Tibial artery (tissue), 4 donors: ENCODE measurements at regions not wholly inside any gene's neighbourhood (a gene's known extent, or its start where the extent isn't known, plus 50 kb on each side); places are given as distances from the start of the nearest gene placed in this dataset.

Source experiments
- DNase-seq, 2 donors: peaks; one replicate each; pipeline ENCODE4 v3.0.0-alpha.2; 2019
- H3K27ac ChIP-seq, 2 donors: fragments of 200-600 bp; sonication (generic) in 1 of 2; 1 replicate in 1 of 2; 2 replicates in 1 of 2; pipeline ENCODE4 v1.5.1; 2018 to 2019; ENCODE audit warnings: mild to moderate bottlenecking in 1 of 2
- H3K27me3 ChIP-seq, 2 donors: fragments of 200-600 bp; sonication (generic) in 1 of 2; one replicate each; pipeline versions ENCODE4 v1.5.1 to v1.6.0; 2016 to 2019
- H3K36me3 ChIP-seq, 3 donors: fragments of 200-600 bp; sonication (generic) in 2 of 3; one replicate each; pipeline ENCODE4 v1.5.1; 2016 to 2019; ENCODE audit warnings: mild to moderate bottlenecking in 2 of 3
- H3K4me1 ChIP-seq, 4 donors: fragments of 200-600 bp; sonication (generic) in 2 of 4; 1 replicate in 3 of 4; 2 replicates in 1 of 4; pipeline ENCODE4 v1.5.1; 2016 to 2019
- H3K4me3 ChIP-seq, 2 donors: fragments of 200-600 bp; sonication (generic) in 1 of 2; 1 replicate in 1 of 2; 2 replicates in 1 of 2; pipeline ENCODE4 v1.5.1; 2018 to 2019; ENCODE audit warnings: mild to moderate bottlenecking in 2 of 2
- H3K9me3 ChIP-seq, 3 donors: fragments of 200-600 bp; sonication (generic) in 1 of 3; one replicate each; pipeline ENCODE4 v1.5.1; 2016 to 2019
- intact Hi-C: fragments of 100-400 bp; cut with DNase I; formaldehyde crosslinking; loops from one replicate; pipeline ENCODE4 v1.15.0; 2023; ENCODE audit warnings: low total_unique reads
- TF ChIP-seq, protein P1 (sequence below), 2 experiments: fragments of 200-600 bp in 1 of 2; fragments of 450-650 bp in 1 of 2; IDR thresholded peaks; one replicate each; pipeline ENCODE4 v1.5.1; 2017 to 2019; ENCODE audit warnings: antibody characterized with exemption in 2 of 2, mild to moderate bottlenecking in 1 of 2, moderate library complexity in 1 of 2

DNA sequence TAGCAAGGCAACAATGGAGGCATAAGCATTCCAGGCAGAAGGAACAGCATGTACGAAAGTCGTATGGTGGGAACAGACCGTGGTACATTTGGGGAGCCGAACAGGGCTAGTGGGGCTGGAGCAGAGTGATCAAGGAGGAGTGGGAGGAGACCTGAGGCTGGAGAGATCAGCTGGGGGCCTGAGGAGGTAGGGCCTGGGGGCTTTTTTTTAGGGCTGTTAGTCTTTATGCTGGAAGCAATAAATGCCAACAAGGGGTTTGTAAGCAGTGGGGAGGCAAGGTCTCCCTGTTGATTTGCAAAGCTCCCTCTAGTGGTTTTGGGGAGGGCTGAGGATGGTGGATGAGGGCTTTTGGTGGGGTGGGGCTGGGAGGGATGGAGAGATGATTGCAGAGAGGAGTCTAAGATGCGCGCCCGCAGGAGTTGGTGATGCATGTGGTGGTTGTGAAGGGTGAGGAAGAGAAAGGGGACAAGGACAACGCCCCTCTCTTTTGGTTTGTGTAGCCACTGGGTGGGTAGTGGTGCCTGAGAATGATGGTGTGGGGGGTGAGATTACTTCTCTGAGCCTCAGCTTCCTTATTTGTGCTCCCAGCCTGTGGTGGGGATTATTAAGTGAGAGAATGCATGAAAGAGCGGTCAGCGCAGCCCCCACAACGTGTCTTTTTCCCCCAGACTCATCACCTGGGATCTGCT is 74.1 kb upstream of the TOX2 start:
- no peaks in the 10 kb centered on the region for H3K9me3 ChIP-seq
- TF ChIP-seq, protein P1, sequence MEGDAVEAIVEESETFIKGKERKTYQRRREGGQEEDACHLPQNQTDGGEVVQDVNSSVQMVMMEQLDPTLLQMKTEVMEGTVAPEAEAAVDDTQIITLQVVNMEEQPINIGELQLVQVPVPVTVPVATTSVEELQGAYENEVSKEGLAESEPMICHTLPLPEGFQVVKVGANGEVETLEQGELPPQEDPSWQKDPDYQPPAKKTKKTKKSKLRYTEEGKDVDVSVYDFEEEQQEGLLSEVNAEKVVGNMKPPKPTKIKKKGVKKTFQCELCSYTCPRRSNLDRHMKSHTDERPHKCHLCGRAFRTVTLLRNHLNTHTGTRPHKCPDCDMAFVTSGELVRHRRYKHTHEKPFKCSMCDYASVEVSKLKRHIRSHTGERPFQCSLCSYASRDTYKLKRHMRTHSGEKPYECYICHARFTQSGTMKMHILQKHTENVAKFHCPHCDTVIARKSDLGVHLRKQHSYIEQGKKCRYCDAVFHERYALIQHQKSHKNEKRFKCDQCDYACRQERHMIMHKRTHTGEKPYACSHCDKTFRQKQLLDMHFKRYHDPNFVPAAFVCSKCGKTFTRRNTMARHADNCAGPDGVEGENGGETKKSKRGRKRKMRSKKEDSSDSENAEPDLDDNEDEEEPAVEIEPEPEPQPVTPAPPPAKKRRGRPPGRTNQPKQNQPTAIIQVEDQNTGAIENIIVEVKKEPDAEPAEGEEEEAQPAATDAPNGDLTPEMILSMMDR (IDR thresholded peaks at IDR 0.05) = no peak
- H3K36me3 ChIP-seq = no peaks in the 10 kb centered on the region
- H3K27ac ChIP-seq = no peak overlapping the region
- intact Hi-C loops = no loop called here
- no peak overlapping the region for H3K4me3 ChIP-seq
- H3K27me3 ChIP-seq = peaks cover 0 to 7% of the 10 kb centered on the region in 2 donors
- no peak for DNase-seq
- no peaks in the 10 kb centered on the region for H3K4me1 ChIP-seq

DNA sequence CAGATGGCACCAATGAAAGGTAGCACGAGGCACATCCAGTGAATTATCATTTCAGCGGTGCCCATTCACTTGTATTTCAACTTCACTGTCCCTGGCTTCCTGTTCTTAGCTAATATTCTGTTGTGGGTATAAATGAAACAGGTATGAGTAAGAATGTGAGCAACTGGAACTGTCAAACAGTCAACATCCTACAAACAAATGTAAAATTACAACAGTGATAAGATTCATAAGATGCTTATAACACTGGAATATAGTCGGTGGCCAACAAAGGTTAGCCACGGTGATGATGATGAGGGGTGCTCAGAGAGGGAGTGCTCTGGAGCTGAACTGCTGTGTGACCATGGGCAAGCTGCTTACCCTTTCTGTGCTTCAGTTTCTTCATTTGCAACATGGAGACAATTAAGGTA is 74.9 kb upstream of the TOX2 start:
- Histone ChIP-seq H3K4me1 (no peaks in the 10 kb centered on the region), H3K9me3 (no peaks in the 10 kb centered on the region), H3K36me3 (no peaks in the 10 kb centered on the region), H3K4me3 (no peak overlapping the region), H3K27me3 (peaks cover 0 to 7% of the 10 kb centered on the region in 2 donors), H3K27ac (no peak overlapping the region)
- DNase-seq = no peak
- TF ChIP-seq, protein P1 (IDR thresholded peaks at IDR 0.05) = no peak
- intact Hi-C loops = no loop called here

DNA sequence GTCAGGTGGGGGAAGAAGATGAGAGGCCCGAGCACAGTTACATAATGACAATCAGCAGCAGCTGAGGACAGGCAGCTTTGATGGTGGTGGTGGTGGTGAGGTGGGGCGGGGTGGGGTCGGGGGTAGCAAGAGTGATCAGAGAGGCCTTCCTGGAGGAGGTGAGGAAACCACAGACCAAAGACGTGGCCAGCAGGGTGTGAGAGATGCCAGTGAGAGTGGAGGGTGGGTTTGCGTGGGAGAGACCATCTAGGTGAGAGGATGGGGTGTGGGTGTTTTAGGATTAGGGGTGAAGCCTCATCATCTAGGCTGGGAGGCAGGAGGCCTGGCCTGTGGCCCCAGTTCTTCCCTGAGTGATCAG is 76.0 kb upstream of the TOX2 start:
- Histone ChIP-seq H3K9me3 (no peaks in the 10 kb centered on the region), H3K4me1 (no peaks in the 10 kb centered on the region), H3K36me3 (no peaks in the 10 kb centered on the region), H3K4me3 (no peak overlapping the region), H3K27ac (no peak overlapping the region), H3K27me3 (peaks cover 0 to 11% of the 10 kb centered on the region in 2 donors)
- no peak for DNase-seq
- intact Hi-C loops = no loop called here
- TF ChIP-seq, protein P1 (IDR thresholded peaks at IDR 0.05) = no peak

DNA sequence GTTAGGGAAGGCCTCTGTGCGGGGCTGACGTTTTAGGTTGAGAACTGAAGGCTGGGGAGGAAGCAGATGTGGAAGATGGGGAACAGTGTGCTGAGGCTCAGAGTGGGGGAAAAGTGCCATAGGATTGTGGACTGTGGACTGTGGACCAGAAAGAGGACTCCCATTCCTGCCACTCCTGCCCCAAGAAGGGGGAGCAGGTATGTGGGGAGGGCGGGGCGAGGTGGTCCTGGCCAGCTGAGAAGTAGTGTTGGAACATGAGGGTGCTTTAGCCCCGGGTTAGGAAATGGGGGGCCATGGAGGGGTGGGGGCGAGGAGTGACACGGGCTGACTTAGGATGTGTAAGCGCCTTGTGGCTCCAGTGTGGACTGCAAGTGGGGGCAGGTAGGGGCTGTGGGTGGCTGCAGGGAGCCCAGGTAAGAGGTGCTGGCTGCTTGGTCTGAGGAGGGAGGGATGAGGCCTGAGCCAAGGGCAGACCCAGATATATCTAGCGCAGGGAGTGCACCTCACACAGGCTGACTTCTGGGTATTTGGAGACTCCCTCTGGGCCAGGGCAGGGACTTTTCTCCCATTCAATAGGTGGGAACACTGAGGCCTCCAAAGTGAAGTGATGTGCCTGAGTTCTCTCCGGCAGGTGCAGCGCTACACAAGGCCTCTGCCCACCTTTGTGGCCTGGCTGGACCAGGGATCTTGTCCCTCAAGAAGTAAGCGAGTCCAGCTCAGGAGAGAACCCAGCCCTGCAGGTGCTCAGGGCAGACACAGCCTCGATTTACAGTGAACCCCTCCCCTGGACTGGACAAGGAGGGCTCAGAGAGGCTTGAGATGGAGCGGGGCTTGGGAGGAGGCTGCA is 76.6 kb upstream of the TOX2 start:
- no peaks in the 10 kb centered on the region for H3K36me3 ChIP-seq
- no peaks in the 10 kb centered on the region for H3K4me1 ChIP-seq
- H3K27ac ChIP-seq = no peak overlapping the region
- H3K4me3 ChIP-seq = no peak overlapping the region
- peaks cover 0 to 11% of the 10 kb centered on the region in 2 donors for H3K27me3 ChIP-seq
- TF ChIP-seq, protein P1 (IDR thresholded peaks at IDR 0.05) = no peak
- DNase-seq = no peak
- no peaks in the 10 kb centered on the region for H3K9me3 ChIP-seq
- intact Hi-C loops = no loop called here

DNA sequence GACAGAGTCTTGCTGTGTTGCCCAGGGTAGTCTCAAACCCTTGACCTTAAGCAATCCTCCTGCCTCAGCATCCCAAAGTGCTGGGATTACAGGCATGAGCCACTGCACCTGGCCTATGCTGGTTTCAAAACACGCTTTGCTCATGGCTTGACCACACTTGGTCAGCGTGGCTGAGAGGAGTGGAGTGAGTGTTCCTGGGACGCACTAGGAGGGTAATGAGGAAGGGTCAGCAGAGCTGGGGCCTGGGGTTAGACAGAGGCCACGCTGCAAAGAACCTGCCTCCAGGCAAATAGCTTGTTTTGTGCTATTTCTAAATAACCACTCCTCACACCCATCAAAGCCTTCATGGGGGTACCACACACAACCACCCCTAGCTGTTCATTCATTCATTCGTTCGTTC is 77.9 kb upstream of the TOX2 start:
- Histone ChIP-seq H3K27ac (no peak overlapping the region), H3K4me1 (no peaks in the 10 kb centered on the region), H3K4me3 (no peak overlapping the region), H3K27me3 (peaks cover 0 to 11% of the 10 kb centered on the region in 2 donors), H3K36me3 (no peaks in the 10 kb centered on the region), H3K9me3 (no peaks in the 10 kb centered on the region)
- TF ChIP-seq, protein P1 (IDR thresholded peaks at IDR 0.05) = no peak
- intact Hi-C loops = no loop called here
- DNase-seq = no peak
